ENCODE measurements at regions not wholly inside any gene's neighbourhood (a gene's known extent, or its start where the extent isn't known, plus 50 kb on each side); places are given as distances from the start of the nearest gene placed in this dataset.

DNA sequence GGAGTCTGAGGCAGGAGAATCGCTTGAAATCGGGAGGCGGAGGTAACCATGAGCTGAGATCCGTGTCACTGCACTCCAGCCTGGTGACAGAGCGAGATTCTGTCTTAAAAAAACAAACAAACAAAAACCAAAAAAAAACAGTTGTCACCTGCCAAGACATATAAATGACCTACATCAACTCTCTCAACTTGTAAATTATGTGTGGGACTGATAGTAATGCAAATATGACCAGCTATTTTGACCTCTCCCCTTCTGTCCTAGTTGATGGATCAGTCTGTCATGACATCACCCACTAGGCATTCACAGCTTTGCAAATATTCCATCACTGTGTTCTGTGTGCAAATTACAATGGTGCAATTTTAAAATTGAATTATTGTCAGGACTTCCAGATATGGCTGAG is 175.4 kb downstream of the EBLN2 start:
- H3K4me2 ChIP-seq (ENCODE audit: low read length): no peak overlapping the region
- no peak for FAIRE-seq
- no peaks in the 10 kb centered on the region for H3K36me3 ChIP-seq (ENCODE audit: insufficient read depth, low read length)
- H4K20me1 ChIP-seq (ENCODE audit: insufficient read depth, low read length): no peaks in the 10 kb centered on the region
- H3K27me3 ChIP-seq (ENCODE audit: insufficient read depth, low read length): no peaks in the 10 kb centered on the region
- peaks cover 3% of the 10 kb centered on the region for H3K27me3 Mint-ChIP-seq (ENCODE audit: low read depth, unreplicated experiment)
- H3K9me3 Mint-ChIP-seq (ENCODE audit: unreplicated experiment): no peaks in the 10 kb centered on the region
- H3K4me3 ChIP-seq (ENCODE audit: insufficient read depth, low read depth, low read length): no peak overlapping the region
- H3K79me2 ChIP-seq (ENCODE audit: insufficient read depth, low read length): no peaks in the 10 kb centered on the region
- no peaks in the 10 kb centered on the region for H3K4me1 ChIP-seq (ENCODE audit: insufficient read depth, low read length)
- no peak for TF ChIP-seq CTCF (IDR thresholded peaks at IDR 0.05; ENCODE audit: insufficient read depth, low read depth, low read length)
- TF ChIP-seq EZH2 (IDR thresholded peaks at IDR 0.05; ENCODE audit: insufficient read depth, low read length): no peak
- H3K27ac ChIP-seq (ENCODE audit: low read depth, low read length): no peak overlapping the region
- H3K9me3 ChIP-seq (ENCODE audit: insufficient read depth, low read depth, low read length): no peaks in the 10 kb centered on the region
- peaks cover 5% of the 10 kb centered on the region for H3K4me1 Mint-ChIP-seq (ENCODE audit: low read depth, unreplicated experiment)
- no peaks in the 10 kb centered on the region for H3K36me3 Mint-ChIP-seq (ENCODE audit: low read depth, unreplicated experiment)
- peak; percentile 19 for DNase-seq (ENCODE audit: low read depth)
- no peak overlapping the region for H3K27ac Mint-ChIP-seq (ENCODE audit: unreplicated experiment)
- H3K9ac ChIP-seq (ENCODE audit: low read length): no peak overlapping the region
- no peak overlapping the region for H3K4me3 Mint-ChIP-seq (ENCODE audit: unreplicated experiment)
- no peak overlapping the region for H2AFZ ChIP-seq (ENCODE audit: low read depth, low read length)

DNA sequence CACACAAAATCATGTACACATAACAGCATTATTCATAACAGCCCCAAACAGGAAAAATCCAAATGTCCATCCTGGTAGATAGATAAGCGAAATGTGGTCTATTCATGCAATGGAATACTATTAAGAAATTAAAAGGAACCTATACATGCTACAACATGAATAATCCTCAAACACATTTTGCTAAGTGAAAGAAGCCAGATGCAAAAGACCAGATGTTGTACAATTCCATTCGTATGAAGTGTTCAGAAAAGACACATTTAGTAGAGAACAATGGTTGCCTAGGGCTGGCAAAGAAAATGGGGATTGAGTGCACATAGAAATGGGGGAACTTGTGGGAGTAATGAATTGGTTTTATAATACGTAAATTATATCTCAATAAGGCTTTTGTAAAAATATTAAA is 182.3 kb downstream of the EBLN2 start:
- no peak overlapping the region for H2AFZ ChIP-seq (ENCODE audit: low read depth, low read length)
- Mint-ChIP-seq H3K4me3 (ENCODE audit: unreplicated experiment) (no peak overlapping the region), H3K27me3 (ENCODE audit: low read depth, unreplicated experiment) (no peaks in the 10 kb centered on the region), H3K36me3 (ENCODE audit: low read depth, unreplicated experiment) (no peaks in the 10 kb centered on the region), H3K4me1 (ENCODE audit: low read depth, unreplicated experiment) (no peaks in the 10 kb centered on the region), H3K27ac (ENCODE audit: unreplicated experiment) (no peak overlapping the region), H3K9me3 (ENCODE audit: unreplicated experiment) (no peaks in the 10 kb centered on the region)
- no peak overlapping the region for H3K9ac ChIP-seq (ENCODE audit: low read length)
- no peaks in the 10 kb centered on the region for H3K79me2 ChIP-seq (ENCODE audit: insufficient read depth, low read length)
- FAIRE-seq: no peak
- DNase-seq (ENCODE audit: low read depth): no peak
- H3K4me1 ChIP-seq (ENCODE audit: insufficient read depth, low read length): no peaks in the 10 kb centered on the region
- no peaks in the 10 kb centered on the region for H4K20me1 ChIP-seq (ENCODE audit: insufficient read depth, low read length)
- H3K9me3 ChIP-seq (ENCODE audit: insufficient read depth, low read depth, low read length): no peaks in the 10 kb centered on the region
- H3K27ac ChIP-seq (ENCODE audit: low read depth, low read length): no peak overlapping the region
- no peaks in the 10 kb centered on the region for H3K27me3 ChIP-seq (ENCODE audit: insufficient read depth, low read length)
- TF ChIP-seq EZH2 (IDR thresholded peaks at IDR 0.05; ENCODE audit: insufficient read depth, low read length) (no peak), CTCF (IDR thresholded peaks at IDR 0.05; ENCODE audit: insufficient read depth, low read depth, low read length) (no peak)
- no peaks in the 10 kb centered on the region for H3K36me3 ChIP-seq (ENCODE audit: insufficient read depth, low read length)
- no peak overlapping the region for H3K4me2 ChIP-seq (ENCODE audit: low read length)
- H3K4me3 ChIP-seq (ENCODE audit: insufficient read depth, low read depth, low read length): no peak overlapping the region

- no peak overlapping the region for H3K9ac ChIP-seq (ENCODE audit: low read length)
- H3K36me3 ChIP-seq (ENCODE audit: insufficient read depth, low read length): no peaks in the 10 kb centered on the region
- H3K4me1 ChIP-seq (ENCODE audit: insufficient read depth, low read length): no peaks in the 10 kb centered on the region
- H3K79me2 ChIP-seq (ENCODE audit: insufficient read depth, low read length): no peaks in the 10 kb centered on the region
- H3K27ac ChIP-seq (ENCODE audit: low read depth, low read length): no peak overlapping the region
- H3K4me3 ChIP-seq (ENCODE audit: insufficient read depth, low read depth, low read length): no peak overlapping the region
- Mint-ChIP-seq H3K4me1 (ENCODE audit: low read depth, unreplicated experiment) (no peaks in the 10 kb centered on the region), H3K27me3 (ENCODE audit: low read depth, unreplicated experiment) (no peaks in the 10 kb centered on the region), H3K36me3 (ENCODE audit: low read depth, unreplicated experiment) (no peaks in the 10 kb centered on the region), H3K27ac (ENCODE audit: unreplicated experiment) (no peak overlapping the region), H3K9me3 (ENCODE audit: unreplicated experiment) (no peaks in the 10 kb centered on the region), H3K4me3 (ENCODE audit: unreplicated experiment) (no peak overlapping the region)
- FAIRE-seq (no peak), DNase-seq (ENCODE audit: low read depth) (no peak)
- no peaks in the 10 kb centered on the region for H3K27me3 ChIP-seq (ENCODE audit: insufficient read depth, low read length)
- no peak overlapping the region for H2AFZ ChIP-seq (ENCODE audit: low read depth, low read length)
- no peaks in the 10 kb centered on the region for H4K20me1 ChIP-seq (ENCODE audit: insufficient read depth, low read length)
- no peaks in the 10 kb centered on the region for H3K9me3 ChIP-seq (ENCODE audit: insufficient read depth, low read depth, low read length)
- H3K4me2 ChIP-seq (ENCODE audit: low read length): no peak overlapping the region
- TF ChIP-seq CTCF (IDR thresholded peaks at IDR 0.05; ENCODE audit: insufficient read depth, low read depth, low read length): no peak
- no peak for TF ChIP-seq EZH2 (IDR thresholded peaks at IDR 0.05; ENCODE audit: insufficient read depth, low read length)
Observed at GRCh38 chr3:73245459-73245858, 184.0 kb downstream of the EBLN2 start.
